ENCODE measurements at regions not wholly inside any gene's neighbourhood (a gene's known extent, or its start where the extent isn't known, plus 50 kb on each side); places are given as distances from the start of the nearest gene placed in this dataset.

DNA sequence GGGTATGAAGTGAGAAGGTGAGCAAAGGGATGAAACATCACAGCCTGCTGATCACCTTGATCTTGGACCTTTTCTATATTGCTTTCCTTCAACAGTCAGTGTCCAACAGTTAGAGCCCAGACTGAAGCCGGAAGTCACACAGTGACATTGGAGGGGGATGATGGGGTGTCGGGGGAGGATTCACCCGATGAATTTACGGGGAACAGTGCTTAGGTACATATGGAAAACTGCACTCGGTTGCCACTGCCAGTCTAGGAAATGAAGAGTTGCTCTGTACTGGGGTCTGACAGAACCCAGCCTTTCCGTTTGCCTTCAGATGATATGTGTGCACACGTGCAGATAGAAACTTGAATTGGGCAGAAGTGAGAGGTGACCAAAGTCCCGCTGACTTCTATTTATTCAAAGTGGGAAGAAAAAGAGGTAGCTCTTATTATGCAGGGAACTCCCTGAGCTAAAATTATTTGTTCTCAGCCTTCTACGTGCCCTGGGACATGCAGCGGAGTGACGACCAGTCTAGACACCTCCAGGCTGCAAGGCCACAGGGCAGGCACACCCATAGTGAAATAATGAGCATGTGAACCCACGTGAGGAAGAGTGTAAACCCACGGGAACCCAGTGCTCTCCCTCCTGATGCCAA, 107.2 kb upstream of the INHBA start:
- no peak for DNase-seq (ENCODE audit: low read depth, low spot score)
- no peak overlapping the region for H3K4me3 ChIP-seq (ENCODE audit: low read length)

GRCh38 chr7:41809529-41809939, 106.6 kb upstream of the INHBA start:
- DNase-seq (ENCODE audit: low read depth, low spot score), result no peak
- no peak overlapping the region for H3K4me3 ChIP-seq (ENCODE audit: low read length)

DNA sequence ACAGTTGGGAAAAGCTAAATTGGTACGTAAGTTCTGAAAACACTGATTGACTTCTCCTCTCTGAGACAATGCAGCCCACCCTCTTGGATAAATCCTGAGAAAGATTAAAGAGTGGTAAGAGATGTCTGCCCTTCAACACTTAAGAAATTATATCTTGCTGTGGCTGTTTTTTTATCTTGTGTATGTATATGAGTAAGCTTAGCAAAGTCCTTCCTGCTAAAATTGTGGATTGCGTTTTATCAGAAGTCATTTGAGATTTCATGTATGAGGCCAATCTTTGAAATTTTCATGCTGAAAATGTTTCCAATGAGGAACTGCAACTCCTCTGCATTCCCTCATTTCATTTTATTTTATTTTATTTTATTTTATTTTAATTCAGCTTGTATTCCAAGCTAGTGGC, 106.2 kb upstream of the INHBA start:
- no peak for DNase-seq (ENCODE audit: low read depth, low spot score)
- H3K4me3 ChIP-seq (ENCODE audit: low read length), result no peak overlapping the region

- no peak overlapping the region for H3K4me3 ChIP-seq (ENCODE audit: low read length)
Observed at GRCh38 chr7:41808541-41808940, 105.7 kb upstream of the INHBA start.

DNA sequence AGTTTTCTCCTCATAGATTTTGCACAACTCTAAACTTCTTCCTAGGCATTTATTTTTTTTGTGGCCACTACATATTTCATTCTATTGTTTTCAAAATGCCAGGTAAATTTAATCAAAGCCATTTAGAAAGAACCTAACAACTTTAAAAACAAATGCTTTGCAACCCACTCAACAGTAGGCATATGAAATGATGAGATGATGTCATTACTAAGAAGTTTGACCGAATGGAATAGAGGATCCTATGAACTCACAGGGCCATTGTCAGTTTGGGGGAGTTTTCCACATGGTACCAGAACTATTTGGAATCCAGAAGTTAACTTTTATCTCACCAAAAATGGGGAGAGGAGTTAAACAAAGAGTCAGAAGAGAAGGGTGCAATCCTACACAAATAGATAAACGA, 100.7 kb upstream of the INHBA start:
- no peak overlapping the region for H3K4me3 ChIP-seq (ENCODE audit: low read length)
- DNase-seq (ENCODE audit: low read depth, low spot score), result no peak

More at GRCh38 chr7:41808541-41808940, 105.7 kb upstream of the INHBA start:
- DNase-seq (ENCODE audit: low read depth, low spot score), result no peak

DNA sequence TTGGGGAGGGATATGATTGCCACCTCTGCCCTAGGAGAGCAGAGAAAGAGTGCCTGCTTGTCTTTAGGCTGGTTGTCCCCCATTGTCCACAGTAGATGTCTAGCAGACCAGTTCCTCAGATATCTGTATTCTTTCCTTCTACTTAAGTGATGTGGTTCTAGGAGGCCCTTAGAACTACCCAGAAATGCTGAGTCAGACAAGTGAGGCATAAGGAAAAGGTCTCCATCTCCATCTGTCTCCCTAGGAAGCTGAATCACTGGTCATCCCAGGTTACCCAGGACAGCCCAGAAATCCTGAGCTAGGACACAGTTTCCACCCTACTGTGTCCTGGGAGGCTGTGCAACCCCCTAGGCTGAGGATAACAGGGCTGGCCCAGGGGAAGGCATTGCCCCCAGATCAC, 93.4 kb upstream of the INHBA start:
- H3K4me3 ChIP-seq (ENCODE audit: low read length), result no peak overlapping the region
- no peak for DNase-seq (ENCODE audit: low read depth, low spot score)

DNA sequence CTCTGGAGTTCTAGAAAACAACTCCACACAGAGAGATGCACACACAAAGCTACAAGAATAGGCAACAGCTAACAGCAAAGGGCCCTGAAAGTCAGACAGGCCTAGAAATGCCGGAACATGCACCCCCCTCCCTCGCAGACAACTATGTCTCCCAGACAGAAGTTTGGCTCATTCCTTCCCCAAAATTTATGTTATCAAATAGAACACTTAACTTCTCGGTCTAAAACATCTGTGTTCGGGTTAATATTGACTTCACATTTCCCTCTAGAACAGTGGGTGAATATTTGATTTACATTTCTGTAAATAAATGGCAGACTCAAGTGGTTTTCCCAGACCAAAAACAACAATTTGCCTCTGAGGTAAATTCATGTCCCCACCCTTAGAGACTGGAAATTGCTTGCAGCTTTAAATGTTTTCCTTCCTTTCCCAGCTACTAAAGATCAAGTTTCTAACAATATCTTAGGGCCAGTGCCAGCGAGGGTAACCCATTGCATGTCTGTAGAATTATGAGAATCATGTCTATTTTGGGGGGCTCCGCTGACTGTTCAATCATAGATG, 92.5 kb upstream of the INHBA start:
- no peak for DNase-seq (ENCODE audit: low read depth, low spot score)
- H3K4me3 ChIP-seq (ENCODE audit: low read length), result no peak overlapping the region

GRCh38 chr7:41793556-41793955, 90.7 kb upstream of the INHBA start:
- H3K4me3 ChIP-seq (ENCODE audit: low read length), result no peak overlapping the region
- DNase-seq (ENCODE audit: low read depth, low spot score), result no peak

DNA sequence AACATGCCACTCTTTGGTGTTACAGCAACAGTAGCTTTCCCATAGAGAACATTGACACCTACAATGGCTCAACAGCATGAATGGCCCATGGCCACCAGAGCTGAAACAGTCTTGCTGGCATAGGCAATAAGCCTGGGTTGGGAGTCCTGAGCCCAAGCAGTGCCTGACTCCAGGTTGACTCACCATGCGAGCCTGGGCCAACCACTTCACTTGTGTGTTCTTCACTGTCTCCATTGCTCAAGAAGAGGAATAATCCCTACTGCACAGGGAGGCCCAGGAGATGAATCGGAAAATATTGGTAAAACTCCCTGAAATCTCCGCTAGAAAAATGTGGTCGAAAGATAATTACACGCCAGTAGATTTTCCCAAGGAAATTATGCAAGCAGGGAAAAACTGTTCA, 89.2 kb upstream of the INHBA start:
- DNase-seq (ENCODE audit: low read depth, low spot score), result no peak
- no peak overlapping the region for H3K4me3 ChIP-seq (ENCODE audit: low read length)

DNA sequence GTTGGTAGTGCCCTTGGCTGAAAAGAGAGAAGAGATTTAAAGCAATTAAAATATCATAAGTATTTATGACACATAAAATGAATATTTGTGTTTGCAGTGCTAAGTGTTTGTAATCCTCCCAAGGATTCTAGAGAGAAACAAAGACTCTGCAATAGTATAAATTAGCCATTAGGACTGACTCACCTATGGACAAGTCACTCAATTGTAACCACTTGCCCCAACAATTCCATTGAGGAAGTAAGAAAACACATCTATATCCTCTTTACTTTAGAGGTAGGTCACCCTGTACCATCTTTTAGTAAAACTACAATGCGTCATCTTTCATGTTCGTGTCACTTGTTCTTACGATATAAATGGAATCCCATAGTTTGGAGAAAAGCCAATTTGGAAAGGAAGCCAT, 85.7 kb upstream of the INHBA start:
- no peak for DNase-seq (ENCODE audit: low read depth, low spot score)
- H3K4me3 ChIP-seq (ENCODE audit: low read length), result no peak overlapping the region

DNA sequence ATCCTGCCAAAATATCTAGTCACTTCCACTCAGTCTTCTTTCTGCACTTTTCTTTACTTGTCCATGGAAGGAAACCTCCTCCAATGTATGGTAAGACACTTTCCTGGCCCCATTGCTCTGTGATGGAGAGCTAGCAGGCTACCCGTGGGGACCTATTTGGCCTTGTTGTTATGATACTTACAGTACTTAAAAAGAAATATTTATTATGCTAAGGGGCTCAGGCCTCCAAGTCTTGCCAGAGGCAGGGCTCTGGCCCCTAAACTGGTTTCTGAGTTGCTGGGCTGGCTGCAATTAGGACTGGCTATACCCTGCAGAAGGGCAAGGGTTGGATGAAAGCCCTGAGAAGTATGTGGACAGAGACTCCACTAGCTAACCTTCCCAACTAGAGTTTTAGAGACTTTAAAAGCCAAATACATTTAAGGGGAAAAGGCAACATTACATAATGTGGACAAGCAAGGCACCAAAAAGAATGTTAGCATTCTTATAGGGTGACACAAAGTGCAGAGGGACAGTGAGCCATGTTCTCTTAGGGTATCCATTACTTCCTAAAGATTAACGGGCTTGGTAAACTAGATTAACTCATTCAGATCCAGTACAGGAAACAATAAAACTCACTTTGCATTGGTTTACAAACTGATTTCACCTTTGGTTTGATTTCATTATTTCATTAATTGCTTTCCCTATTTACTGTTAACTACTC, 84.9 kb upstream of the INHBA start:
- no peak for DNase-seq (ENCODE audit: low read depth, low spot score)
- no peak overlapping the region for H3K4me3 ChIP-seq (ENCODE audit: low read length)

GRCh38 chr7:41786944-41787343, 84.1 kb upstream of the INHBA start:
- no peak overlapping the region for H3K4me3 ChIP-seq (ENCODE audit: low read length)
- DNase-seq (ENCODE audit: low read depth, low spot score), result no peak

DNA sequence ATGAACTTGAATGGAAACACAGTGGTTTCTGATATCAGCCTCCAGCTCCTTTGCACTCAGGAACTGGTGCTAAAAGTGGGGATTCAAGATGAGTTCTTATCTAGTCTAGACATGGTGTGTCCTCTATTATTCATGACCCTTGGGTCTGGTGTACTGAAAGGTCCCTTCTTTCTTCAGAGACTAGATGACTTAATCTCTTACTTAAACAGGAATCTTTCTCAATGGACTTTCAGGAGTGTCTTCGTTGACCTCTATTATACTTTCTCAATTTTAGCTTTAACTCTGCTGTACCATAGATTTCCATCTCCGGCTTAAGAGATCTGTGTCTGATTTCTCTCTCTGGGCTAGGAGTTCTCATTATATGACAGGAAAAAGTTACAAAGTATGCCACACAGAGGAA, 83.5 kb upstream of the INHBA start:
- H3K4me3 ChIP-seq (ENCODE audit: low read length), result no peak overlapping the region
- DNase-seq (ENCODE audit: low read depth, low spot score), result no peak

GRCh38 chr7:41785840-41786239, 83.0 kb upstream of the INHBA start:
- no peak for DNase-seq (ENCODE audit: low read depth, low spot score)
- H3K4me3 ChIP-seq (ENCODE audit: low read length), result no peak overlapping the region

GRCh38 chr7:41785265-41785664, 82.4 kb upstream of the INHBA start:
- no peak overlapping the region for H3K4me3 ChIP-seq (ENCODE audit: low read length)
- no peak for DNase-seq (ENCODE audit: low read depth, low spot score)

GRCh38 chr7:41779918-41780317, 77.0 kb upstream of the INHBA start:
- no peak for DNase-seq (ENCODE audit: low read depth, low spot score)
- H3K4me3 ChIP-seq (ENCODE audit: low read length), result no peak overlapping the region

GRCh38 chr7:41777894-41778596, 75.2 kb upstream of the INHBA start:
- DNase-seq (ENCODE audit: low read depth, low spot score), result no peak

DNA sequence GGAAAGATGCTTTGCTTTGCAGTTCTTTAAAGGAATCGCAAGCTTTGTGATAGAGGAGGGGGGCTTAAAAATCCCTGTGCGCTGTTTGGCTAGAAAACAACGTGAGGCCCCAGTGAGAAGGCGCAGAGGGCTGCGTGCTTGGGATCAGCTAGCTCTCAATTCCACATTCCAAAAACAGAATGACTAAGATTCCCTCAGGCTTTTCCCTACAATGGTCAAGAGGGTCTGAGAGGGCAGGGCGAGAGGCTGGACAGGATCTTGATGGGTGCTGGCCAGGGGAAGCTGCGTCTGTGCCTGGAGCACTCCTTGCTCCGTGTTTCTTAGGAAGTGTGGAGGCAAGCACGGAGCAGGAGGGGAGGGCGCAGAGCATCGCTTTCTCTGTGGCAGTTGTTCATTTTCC, 72.1 kb upstream of the INHBA start:
- H3K4me3 ChIP-seq (ENCODE audit: low read length), result no peak overlapping the region
- no peak for DNase-seq (ENCODE audit: low read depth, low spot score)

More at GRCh38 chr7:41777894-41778596, 75.2 kb upstream of the INHBA start:
- no peak overlapping the region for H3K4me3 ChIP-seq (ENCODE audit: low read length)

DNA sequence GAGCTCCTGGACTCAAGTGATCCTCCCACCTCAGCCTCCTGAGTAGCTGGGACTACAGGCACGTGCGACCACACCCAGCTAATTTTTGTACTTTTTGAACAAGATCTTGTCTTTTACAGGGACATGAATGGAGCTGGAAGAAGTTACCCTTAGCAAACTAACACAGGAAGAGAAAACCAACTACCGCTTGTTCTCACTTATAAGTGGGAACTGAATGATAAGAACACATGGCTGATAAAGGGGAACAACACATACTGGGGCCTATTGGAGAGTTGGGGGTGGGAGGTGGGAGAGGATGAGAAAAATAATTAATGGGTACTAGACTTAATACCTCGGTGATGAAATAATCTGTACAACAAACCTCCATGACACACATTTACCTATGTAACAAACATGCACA, 70.9 kb upstream of the INHBA start:
- H3K4me3 ChIP-seq (ENCODE audit: low read length), result no peak overlapping the region
- no peak for DNase-seq (ENCODE audit: low read depth, low spot score)

DNA sequence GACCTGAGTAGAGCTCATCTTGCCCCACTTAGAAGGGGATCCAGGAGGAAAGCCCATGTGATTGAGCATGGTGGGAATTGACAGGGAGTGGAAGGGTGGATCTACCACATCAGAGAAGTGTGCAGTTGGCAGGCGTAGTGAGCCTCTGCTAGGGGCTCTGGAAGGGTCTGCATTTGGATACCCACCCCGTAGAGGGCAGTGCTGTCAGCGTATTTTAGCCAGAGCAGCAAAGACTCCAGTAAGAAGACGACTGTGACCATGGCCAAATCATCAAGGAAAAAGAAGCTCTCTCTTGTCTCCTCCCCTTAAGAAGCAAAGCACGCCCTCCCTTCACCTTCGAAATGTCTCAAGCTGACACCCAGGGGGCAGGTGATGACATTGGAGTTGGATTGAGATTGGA, 68.8 kb upstream of the INHBA start:
- no peak overlapping the region for H3K4me3 ChIP-seq (ENCODE audit: low read length)
- DNase-seq (ENCODE audit: low read depth, low spot score), result no peak
